ENCODE measurements at regions not wholly inside any gene's neighbourhood (a gene's known extent, or its start where the extent isn't known, plus 50 kb on each side); places are given as distances from the start of the nearest gene placed in this dataset.

DNA sequence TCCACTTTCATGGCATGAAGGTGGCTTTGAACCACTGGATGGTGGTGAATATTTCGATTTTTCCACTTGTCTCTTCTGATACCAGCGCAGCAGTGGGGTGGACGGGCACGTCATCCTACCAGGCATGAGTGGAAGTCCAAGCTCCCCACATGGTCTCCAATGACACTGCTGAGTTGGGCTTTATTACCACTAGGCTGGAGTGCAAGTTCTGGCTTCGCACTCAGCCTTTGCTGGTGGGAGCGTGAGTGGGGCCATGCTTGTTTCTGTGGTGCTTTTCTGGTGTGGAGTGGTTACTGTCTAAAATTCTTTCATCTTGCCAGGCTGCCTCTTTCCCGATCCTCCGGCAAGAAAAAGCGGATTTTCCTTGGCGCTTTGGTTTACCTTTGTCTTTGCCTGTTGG, 70.1 kb upstream of the SDK1 start:
- ATAC-seq (ENCODE audit: low read depth) (no peak), DNase-seq (no peak)
- Histone ChIP-seq H2BK5ac (ENCODE audit: low read depth, low read length, poor library complexity, severe bottlenecking) (no peak overlapping the region), H3K9me3 (ENCODE audit: control insufficient read depth, insufficient read depth, low read length) (peaks cover 3% of the 10 kb centered on the region), H3K4me3 (ENCODE audit: insufficient read depth, low read depth, low read length) (no peak overlapping the region), H3K27me3 (ENCODE audit: control insufficient read depth, insufficient read depth, low read length) (peaks cover 1% of the 10 kb centered on the region; the same call in 1 of the 2 replicates), H4K5ac (ENCODE audit: low read depth, low read length) (no peak overlapping the region), H3K4ac (ENCODE audit: low read depth, low read length) (no peak overlapping the region), H3K4me1 (ENCODE audit: control insufficient read depth, insufficient read depth, low read length) (no peaks in the 10 kb centered on the region), H3K14ac (replicated peaks; ENCODE audit: low read depth, low read length) (no peak overlapping the region), H4K20me1 (ENCODE audit: insufficient read depth, low read length) (no peaks in the 10 kb centered on the region), H3K36me3 (ENCODE audit: control insufficient read depth, insufficient read depth, low read length) (no peaks in the 10 kb centered on the region), H2AFZ (replicated peaks; ENCODE audit: low read length, poor library complexity) (no peak overlapping the region), H3K18ac (ENCODE audit: low read depth, low read length) (no peak overlapping the region), H2AK5ac (ENCODE audit: low read depth, low read length) (no peak overlapping the region), H2BK15ac (ENCODE audit: low read depth, low read length) (no peak overlapping the region), H2BK20ac (ENCODE audit: low read depth, low read length) (no peak overlapping the region), H3K9ac (ENCODE audit: low read depth, low read length) (no peak overlapping the region), H3K27ac (ENCODE audit: insufficient read depth, low read length) (no peak overlapping the region), H3K4me2 (ENCODE audit: low read depth, low read length) (no peak overlapping the region), H4K91ac (ENCODE audit: insufficient read depth, low read depth, low read length) (no peak overlapping the region), H4K8ac (ENCODE audit: low read depth in 2 of 2, low read length in 2 of 2) (no peak overlapping the region), H3K9me1 (ENCODE audit: insufficient read depth, low read length) (no peaks in the 10 kb centered on the region), H3K79me1 (ENCODE audit: low read depth in 1 of 2, low read length in 2 of 2) (no peaks in the 10 kb centered on the region), H2AK9ac (replicated peaks; ENCODE audit: low read depth, low read length, poor library complexity) (no peak overlapping the region), H3K56ac (ENCODE audit: extremely low read depth, insufficient read depth, low read length) (no peak overlapping the region), H2BK120ac (ENCODE audit: low read depth, low read length) (no peak overlapping the region), H3K23ac (ENCODE audit: low read depth, low read length) (no peak overlapping the region)
- TF ChIP-seq, protein P1, sequence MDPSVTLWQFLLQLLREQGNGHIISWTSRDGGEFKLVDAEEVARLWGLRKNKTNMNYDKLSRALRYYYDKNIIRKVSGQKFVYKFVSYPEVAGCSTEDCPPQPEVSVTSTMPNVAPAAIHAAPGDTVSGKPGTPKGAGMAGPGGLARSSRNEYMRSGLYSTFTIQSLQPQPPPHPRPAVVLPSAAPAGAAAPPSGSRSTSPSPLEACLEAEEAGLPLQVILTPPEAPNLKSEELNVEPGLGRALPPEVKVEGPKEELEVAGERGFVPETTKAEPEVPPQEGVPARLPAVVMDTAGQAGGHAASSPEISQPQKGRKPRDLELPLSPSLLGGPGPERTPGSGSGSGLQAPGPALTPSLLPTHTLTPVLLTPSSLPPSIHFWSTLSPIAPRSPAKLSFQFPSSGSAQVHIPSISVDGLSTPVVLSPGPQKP (IDR thresholded peaks at IDR 0.05; ENCODE audit: borderline replicate concordance, low read depth, low read length): no peak
- TF ChIP-seq NFE2L2 (IDR thresholded peaks at IDR 0.05; ENCODE audit: low read depth, low read length) (no peak), CHD1 (IDR thresholded peaks at IDR 0.05; ENCODE audit: low read depth, low read length) (no peak), RFX5 (IDR thresholded peaks at IDR 0.05; ENCODE audit: low read depth, low read length) (no peak), SMC3 (IDR thresholded peaks at IDR 0.05; ENCODE audit: low read depth, low read length) (no peak), MAFK (IDR thresholded peaks at IDR 0.05; ENCODE audit: low read depth, low read length) (no peak), BHLHE40 (IDR thresholded peaks at IDR 0.05; ENCODE audit: low read depth, low read length) (no peak), CEBPB (IDR thresholded peaks at IDR 0.05; ENCODE audit: low read depth, low read length) (no peak), MXI1 (IDR thresholded peaks at IDR 0.05; ENCODE audit: borderline replicate concordance, low read depth, low read length) (no peak), MAZ (IDR thresholded peaks at IDR 0.05; ENCODE audit: borderline replicate concordance, low read depth, low read length) (no peak), POLR2A (IDR thresholded peaks at IDR 0.05; ENCODE audit: low read depth, low read length) (no peak), RAD21 (IDR thresholded peaks at IDR 0.05; ENCODE audit: low read length) (no peak), FOS (IDR thresholded peaks at IDR 0.05; ENCODE audit: low read depth, low read length) (no peak), RCOR1 (IDR thresholded peaks at IDR 0.05; ENCODE audit: insufficient replicate concordance, low read length) (no peak)
- TF ChIP-seq, protein P2, sequence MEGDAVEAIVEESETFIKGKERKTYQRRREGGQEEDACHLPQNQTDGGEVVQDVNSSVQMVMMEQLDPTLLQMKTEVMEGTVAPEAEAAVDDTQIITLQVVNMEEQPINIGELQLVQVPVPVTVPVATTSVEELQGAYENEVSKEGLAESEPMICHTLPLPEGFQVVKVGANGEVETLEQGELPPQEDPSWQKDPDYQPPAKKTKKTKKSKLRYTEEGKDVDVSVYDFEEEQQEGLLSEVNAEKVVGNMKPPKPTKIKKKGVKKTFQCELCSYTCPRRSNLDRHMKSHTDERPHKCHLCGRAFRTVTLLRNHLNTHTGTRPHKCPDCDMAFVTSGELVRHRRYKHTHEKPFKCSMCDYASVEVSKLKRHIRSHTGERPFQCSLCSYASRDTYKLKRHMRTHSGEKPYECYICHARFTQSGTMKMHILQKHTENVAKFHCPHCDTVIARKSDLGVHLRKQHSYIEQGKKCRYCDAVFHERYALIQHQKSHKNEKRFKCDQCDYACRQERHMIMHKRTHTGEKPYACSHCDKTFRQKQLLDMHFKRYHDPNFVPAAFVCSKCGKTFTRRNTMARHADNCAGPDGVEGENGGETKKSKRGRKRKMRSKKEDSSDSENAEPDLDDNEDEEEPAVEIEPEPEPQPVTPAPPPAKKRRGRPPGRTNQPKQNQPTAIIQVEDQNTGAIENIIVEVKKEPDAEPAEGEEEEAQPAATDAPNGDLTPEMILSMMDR (conservative IDR thresholded peaks at IDR 0.05; ENCODE audit: low read depth, low read length): no peak
- TF ChIP-seq, protein P3, sequence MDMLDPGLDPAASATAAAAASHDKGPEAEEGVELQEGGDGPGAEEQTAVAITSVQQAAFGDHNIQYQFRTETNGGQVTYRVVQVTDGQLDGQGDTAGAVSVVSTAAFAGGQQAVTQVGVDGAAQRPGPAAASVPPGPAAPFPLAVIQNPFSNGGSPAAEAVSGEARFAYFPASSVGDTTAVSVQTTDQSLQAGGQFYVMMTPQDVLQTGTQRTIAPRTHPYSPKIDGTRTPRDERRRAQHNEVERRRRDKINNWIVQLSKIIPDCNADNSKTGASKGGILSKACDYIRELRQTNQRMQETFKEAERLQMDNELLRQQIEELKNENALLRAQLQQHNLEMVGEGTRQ (IDR thresholded peaks at IDR 0.05; ENCODE audit: low read depth, low read length): no peak
- 84% methylated on average over 4 of the region's 10 CpGs; no CpG with 5 or more reads in 1 of the 2 experiments for WGBS, 2 experiments (ENCODE audit: extremely low coverage in 2 of 2, insufficient read length in 1 of 2)
- intact Hi-C loops (cut with micrococcal nuclease) (no loop called here), in situ Hi-C loops (cut with MboI; ENCODE audit: low sequenced_read_pairs) (no loop called here), dilution Hi-C loops (cut with HindIII; ENCODE audit: low sequenced_read_pairs, unreplicated experiment) (no loop called here)
- no TSS peak for BruUV-seq (replicated peaks)
- ChIA-PET CTCF (no interaction called here), POLR2A (ENCODE audit: unreplicated experiment) (no interaction called here)
